ENCODE measurements at regions not wholly inside any gene's neighbourhood (a gene's known extent, or its start where the extent isn't known, plus 50 kb on each side); places are given as distances from the start of the nearest gene placed in this dataset.

GRCh38 chr22:48954781-48955311, 872.8 kb downstream of the BRD1 start:
- DNase-seq (ENCODE audit: low spot score) = no peak

GRCh38 chr22:48953830-48954229, 873.8 kb downstream of the BRD1 start:
- DNase-seq (ENCODE audit: low spot score) = no peak

GRCh38 chr22:48953103-48953720, 874.5 kb downstream of the BRD1 start:
- no peak for DNase-seq (ENCODE audit: low spot score)

GRCh38 chr22:48952256-48953102, 875.2 kb downstream of the BRD1 start:
- DNase-seq (ENCODE audit: low spot score) = no peak

GRCh38 chr22:48951836-48952235, 875.8 kb downstream of the BRD1 start:
- no peak for DNase-seq (ENCODE audit: low spot score)

GRCh38 chr22:48950151-48950915, 877.3 kb downstream of the BRD1 start:
- DNase-seq (ENCODE audit: low spot score) = no peak

- no peak for DNase-seq (ENCODE audit: low spot score)
Observed at GRCh38 chr22:48949375-48950149, 878.1 kb downstream of the BRD1 start.

GRCh38 chr22:48948575-48949170, 879.0 kb downstream of the BRD1 start:
- no peak for DNase-seq (ENCODE audit: low spot score)

GRCh38 chr22:48947636-48948035, 880.0 kb downstream of the BRD1 start:
- no peak for DNase-seq (ENCODE audit: low spot score)

- no peak for DNase-seq (ENCODE audit: low spot score)
Observed at GRCh38 chr22:48945621-48946458, 881.8 kb downstream of the BRD1 start.

- DNase-seq (ENCODE audit: low spot score) = no peak
Observed at GRCh38 chr22:48944751-48945620, 882.7 kb downstream of the BRD1 start.

GRCh38 chr22:48944433-48944750, 883.3 kb downstream of the BRD1 start:
- no peak for DNase-seq (ENCODE audit: low spot score)

- DNase-seq (ENCODE audit: low spot score) = peak; percentile 51
Observed at GRCh38 chr22:48943567-48944432, 883.9 kb downstream of the BRD1 start.

GRCh38 chr22:48942698-48943566, 884.7 kb downstream of the BRD1 start:
- no peak for DNase-seq (ENCODE audit: low spot score)

- no peak for DNase-seq (ENCODE audit: low spot score)
Observed at GRCh38 chr22:48941903-48942575, 885.6 kb downstream of the BRD1 start.

GRCh38 chr22:48941033-48941902, 886.4 kb downstream of the BRD1 start:
- DNase-seq (ENCODE audit: low spot score) = no peak
